Psoas muscle (tissue), 7 donors: ENCODE measurements at regions not wholly inside any gene's neighbourhood (a gene's known extent, or its start where the extent isn't known, plus 50 kb on each side); places are given as distances from the start of the nearest gene placed in this dataset.

ENCODE experiments used
- ATAC-seq, 4 donors: fragments of 200-7000 bp; cut with Tn5 transposase; one replicate each; pipeline ENCODE4 v1.9.1; 2020; ENCODE audit warnings: moderate library complexity in 3 of 4, mild to moderate bottlenecking in 2 of 4
- DNase-seq, 2 donors: peaks; one replicate each; pipeline ENCODE4 v3.0.0-alpha.2; 2020
- H3K27ac ChIP-seq: fragments of 200-600 bp; one replicate; pipeline ENCODE4 v1.8.0; 2022
- H3K27me3 ChIP-seq, 3 donors: fragments of 200-600 bp in 1 of 3; one replicate each; pipeline versions ENCODE4 v1.6.1 to v1.8.0; 2013 to 2022; ENCODE audit warnings: low read length in 2 of 3, mild to moderate bottlenecking in 2 of 3, moderate library complexity in 1 of 3; ENCODE audit not compliant: insufficient read depth in 3 of 3
- H3K36me3 ChIP-seq, 2 donors: fragments of 200-600 bp in 1 of 2; one replicate each; pipeline versions ENCODE4 v1.6.1 to v1.8.0; 2013 to 2022; ENCODE audit warnings: low read depth in 1 of 2, mild to moderate bottlenecking in 1 of 2, moderate library complexity in 1 of 2; ENCODE audit not compliant: insufficient read depth in 1 of 2
- H3K4me1 ChIP-seq: fragments of 200-600 bp; one replicate; pipeline ENCODE4 v1.8.0; 2022
- H3K4me3 ChIP-seq: fragments of 200-600 bp; one replicate; pipeline ENCODE4 v1.8.0; 2022; ENCODE audit warnings: mild to moderate bottlenecking
- H3K9me3 ChIP-seq: fragments of 200-600 bp; one replicate; pipeline ENCODE4 v1.8.0; 2022
- CTCF ChIP-seq: fragments of 200-600 bp; IDR thresholded peaks from one replicate; pipeline ENCODE4 v1.8.0; 2022; ENCODE audit warnings: antibody characterized with exemption
- WGBS, 3 donors: extraction: QIAGEN DNeasy Blood & Tissue Kit; methylation state at CpG; one replicate each; pipeline versions ENCODE4 v1.1.6 to v1.1.7; 2013; 5-methylcytosine and 5-hydroxymethylcytosine counted together
- intact Hi-C, 2 donors: fragments of 100-400 bp; cut with DNase I; formaldehyde crosslinking; loops; one replicate each; pipeline versions ENCODE4 v1.11.0 to v1.14.2; 2022
- donor health status: healthy with polysubstance abuse.
- donor health status: DM: no; HTN: no; CAD: no; lungs with moderate emphysema.
- donor health status: Bipolar disorder and iron deficiency.
- donor health status: healthy.
- donor health status: DM: yes; HTN: yes; CAD: no.
- donor health status: DM: no; HTN: no; CAD: no.
- donor health status: DM: yes; HTN: yes; CAD: no.

- WGBS, 3 donors, result 50 to 80% (median 62%) methylated on average over 1 of the region's 1 CpG
- H3K4me1 ChIP-seq, result no peaks in the 10 kb centered on the region
- no peak overlapping the region for H3K27ac ChIP-seq
- TF ChIP-seq CTCF, result no peak
- no peaks in the 10 kb centered on the region for H3K27me3 ChIP-seq
- no peak for ATAC-seq
- DNase-seq, result no peak
- H3K36me3 ChIP-seq, result no peaks in the 10 kb centered on the region
- intact Hi-C loops, result no loop called here
- H3K4me3 ChIP-seq, result no peak overlapping the region
- no peaks in the 10 kb centered on the region for H3K9me3 ChIP-seq
Observed at GRCh38 chr9:7688626-7689025, 111.0 kb downstream of the DMAC1 start.

GRCh38 chr9:7676609-7677156 lies 122.9 kb downstream of the DMAC1 start:
- DNase-seq (no peak), ATAC-seq (no peak)
- Histone ChIP-seq H3K9me3 (no peaks in the 10 kb centered on the region), H3K4me3 (no peak overlapping the region), H3K27ac (no peak overlapping the region), H3K4me1 (no peaks in the 10 kb centered on the region), H3K36me3 (no peaks in the 10 kb centered on the region), H3K27me3 (no peaks in the 10 kb centered on the region)
- TF ChIP-seq CTCF, result no peak
- 30 to 36% (median 35%) methylated on average over 4 of the region's 4 CpGs for WGBS, 3 donors
- intact Hi-C loops, result no loop called here

- H3K36me3 ChIP-seq, result no peaks in the 10 kb centered on the region
- no peak overlapping the region for H3K4me3 ChIP-seq
- no peak overlapping the region for H3K27ac ChIP-seq
- 73 to 79% (median 75%) methylated on average over 2 of the region's 2 CpGs for WGBS, 3 donors
- no peak for ATAC-seq
- H3K27me3 ChIP-seq, result no peaks in the 10 kb centered on the region
- H3K4me1 ChIP-seq, result no peaks in the 10 kb centered on the region
- intact Hi-C loops, result no loop called here
- H3K9me3 ChIP-seq, result no peaks in the 10 kb centered on the region
- TF ChIP-seq CTCF, result no peak
- DNase-seq, result no peak
Observed at GRCh38 chr9:7671847-7672246, 127.7 kb downstream of the DMAC1 start.

GRCh38 chr9:7668541-7668940 lies 131.0 kb downstream of the DMAC1 start:
- 53 to 72% (median 61%) methylated on average over 1 of the region's 1 CpG for WGBS, 3 donors
- no peak for TF ChIP-seq CTCF
- no peak for DNase-seq

GRCh38 chr9:7665874-7666273 lies 133.7 kb downstream of the DMAC1 start:
- H3K27me3 ChIP-seq, result no peaks in the 10 kb centered on the region
- DNase-seq, result no peak
- intact Hi-C loops, result no loop called here
- 76 to 82% (median 79%) methylated on average over 3 of the region's 3 CpGs for WGBS, 3 donors
- H3K27ac ChIP-seq, result no peak overlapping the region
- H3K4me3 ChIP-seq, result no peak overlapping the region
- ATAC-seq, result no peak
- no peaks in the 10 kb centered on the region for H3K9me3 ChIP-seq
- no peaks in the 10 kb centered on the region for H3K4me1 ChIP-seq
- TF ChIP-seq CTCF, result no peak
- H3K36me3 ChIP-seq, result no peaks in the 10 kb centered on the region

More at GRCh38 chr9:7668541-7668940, 131.0 kb downstream of the DMAC1 start:
- ATAC-seq, result no peak
- no peak overlapping the region for H3K27ac ChIP-seq
- H3K4me3 ChIP-seq, result no peak overlapping the region
- intact Hi-C loops, result no loop called here
- no peaks in the 10 kb centered on the region for H3K4me1 ChIP-seq
- no peaks in the 10 kb centered on the region for H3K27me3 ChIP-seq
- H3K36me3 ChIP-seq, result no peaks in the 10 kb centered on the region
- no peaks in the 10 kb centered on the region for H3K9me3 ChIP-seq
